K562 (cell line): ENCODE measurements at regions not wholly inside any gene's neighbourhood (a gene's known extent, or its start where the extent isn't known, plus 50 kb on each side); places are given as distances from the start of the nearest gene placed in this dataset.

ENCODE experiments used
- ATAC-seq: fragments of 200-7000 bp; cut with Tn5 transposase; 3 replicates; pipeline ENCODE4 v1.9.1; 2020; ENCODE audit warnings: moderate library complexity
- BruUV-seq: library from RNA; stranded (reverse); fragments of 400-500 nt; replicated peaks from 2 replicates; lab custom pipeline; 2021; lab: Mats Ljungman, UMichigan
- CTCF ChIA-PET: fragments of 300-600 bp; formaldehyde crosslinking; extraction: SDS; loops from one replicate; lab custom pipeline; 2021; ENCODE audit warnings: low intra/inter-chr PET ratio; lab: Yijun Ruan, JAX
- POLR2A ChIA-PET: fragments of 300-600, 350-650 bp; sonication (Branson Sonifier 250); formaldehyde crosslinking; extraction: SDS; loops from one replicate; lab custom pipeline; 2021; ENCODE audit warnings: antibody characterized with exemption, inconsistent platforms; lab: Yijun Ruan, JAX
- DNase-seq, 4 experiments: peaks; one replicate each; pipeline versions ENCODE4 v3.0.0 to v3.0.0-alpha.2; 2011 to 2018; ENCODE audit warnings: low spot score in 3 of 4, mixed read lengths in 3 of 4; ENCODE audit errors: extremely low read depth in 1 of 4
- FAIRE-seq: peaks from 2 replicates; lab custom pipeline; 2011; peaks lifted over from hg19 to GRCh38; lab: Jason Lieb, UNC
- H2AFZ ChIP-seq: 2 replicates; pipeline ENCODE4 v1.6.0; 2011; ENCODE audit warnings: low read depth, low read length, control low read depth, inconsistent platforms
- H3K27ac ChIP-seq: fragments of 200-600 bp; 3 replicates; pipeline ENCODE4 v1.8.0; 2011; ENCODE audit warnings: low read depth, mild to moderate bottlenecking, control low read depth, inconsistent platforms, low read length, moderate library complexity, mixed read lengths; ENCODE audit errors: extremely low read depth
- H3K27me3 ChIP-seq, 2 experiments: fragments of 300-600 bp in 1 of 2; 2 replicates in 1 of 2; 3 replicates in 1 of 2; pipeline versions ENCODE4 v1.6.0 to v1.8.0; 2011; ENCODE audit warnings: inconsistent platforms in 2 of 2, low read length in 2 of 2, mild to moderate bottlenecking in 1 of 2, mixed read lengths in 1 of 2, moderate library complexity in 1 of 2; ENCODE audit not compliant: control insufficient read depth in 2 of 2, insufficient read depth in 2 of 2
- H3K36me3 ChIP-seq: fragments of 300-600 bp; 3 replicates; pipeline ENCODE4 v1.8.0; 2011; ENCODE audit warnings: mild to moderate bottlenecking, low read length, inconsistent platforms; ENCODE audit not compliant: control insufficient read depth, insufficient read depth
- H3K4me1 ChIP-seq, 2 experiments: fragments of 200-600 bp in 1 of 2; replicated peaks in 1 of 2; 2 replicates in 1 of 2; 3 replicates in 1 of 2; pipeline versions ENCODE4 v1.5.1 to v1.8.0; 2011; ENCODE audit warnings: inconsistent platforms in 2 of 2, low read length in 2 of 2, mild to moderate bottlenecking in 1 of 2, mixed read lengths in 1 of 2, moderate library complexity in 1 of 2; ENCODE audit not compliant: control insufficient read depth in 2 of 2, insufficient read depth in 2 of 2
- H3K4me2 ChIP-seq: 2 replicates; pipeline ENCODE4 v1.6.1; 2011; ENCODE audit warnings: low read length, control low read depth, inconsistent platforms, mixed read lengths; ENCODE audit not compliant: insufficient read depth
- H3K4me3 ChIP-seq: fragments of 200-600 bp; sonication (generic), shearing (Covaris generic); 2 replicates; pipeline ENCODE4 v1.5.1; 2016; ENCODE audit warnings: control low read depth, inconsistent platforms
- H3K79me2 ChIP-seq: fragments of 200-600 bp; 3 replicates; pipeline ENCODE4 v1.8.0; 2011; ENCODE audit warnings: low read length, inconsistent platforms; ENCODE audit not compliant: control insufficient read depth, insufficient read depth
- H3K9ac ChIP-seq, 2 experiments: 2 replicates each; pipeline versions ENCODE4 v1.6.0 to v1.6.1; 2011; ENCODE audit warnings: low read depth in 2 of 2, low read length in 2 of 2, control low read depth in 1 of 2, inconsistent platforms in 1 of 2, mild to moderate bottlenecking in 1 of 2, mixed read lengths in 1 of 2; ENCODE audit not compliant: insufficient read depth in 1 of 2
- H3K9me1 ChIP-seq: one replicate; pipeline ENCODE4 v1.6.0; 2011; ENCODE audit warnings: inconsistent platforms, mild to moderate bottlenecking, low read length, moderate library complexity; ENCODE audit not compliant: control insufficient read depth, insufficient read depth
- H3K9me3 ChIP-seq: replicated peaks from 2 replicates; pipeline ENCODE4 v1.5.1; 2011; ENCODE audit warnings: low read depth, low read length, inconsistent platforms; ENCODE audit not compliant: control insufficient read depth, insufficient read depth
- H4K20me1 ChIP-seq: replicated peaks from 2 replicates; pipeline ENCODE4 v1.6.1; 2011; ENCODE audit warnings: low read length, inconsistent platforms, mixed read lengths; ENCODE audit not compliant: control insufficient read depth, insufficient read depth
- ADNP ChIP-seq: fragments of 200-800 bp; sonication (Bioruptor generic); IDR thresholded peaks from 2 replicates; pipeline ENCODE4 v1.6.1; 2016; ENCODE audit warnings: missing genetic modification characterization, missing compliant biosample characterization
- CBFA2T3 ChIP-seq: fragments of 450-650 bp; IDR thresholded peaks from 2 replicates; pipeline ENCODE4 v1.6.1; 2017
- CBX3 ChIP-seq, 2 experiments: IDR thresholded peaks; 1 replicate in 1 of 2; 2 replicates in 1 of 2; pipeline ENCODE4 v1.6.1; 2012; ENCODE audit warnings: inconsistent platforms in 2 of 2, low read length in 2 of 2, borderline replicate concordance in 1 of 2, control low read depth in 1 of 2
- DLX4 ChIP-seq: fragments of 250-450 bp; sonication (Bioruptor Pico); IDR thresholded peaks from 2 replicates; pipeline ENCODE4 v1.6.1; 2021; ENCODE audit warnings: mild to moderate bottlenecking
- GMEB1 ChIP-seq: fragments of 250-450 bp; sonication (Bioruptor Pico); IDR thresholded peaks from 2 replicates; pipeline ENCODE4 v1.4.0; 2020; ENCODE audit warnings: mild to moderate bottlenecking
- HCFC1 ChIP-seq: IDR thresholded peaks from 2 replicates; pipeline ENCODE4 v1.6.1; 2012; ENCODE audit warnings: low read depth, low read length, improper control_type of control experiment
- HIVEP1 ChIP-seq: fragments of 250-450 bp; sonication (Bioruptor Pico); IDR thresholded peaks from 2 replicates; pipeline ENCODE4 v1.4.0; 2020; ENCODE audit warnings: mild to moderate bottlenecking
- KDM5B ChIP-seq: fragments of 200-600 bp; sonication (generic); IDR thresholded peaks from 2 replicates; pipeline ENCODE4 v1.6.1; 2012; ENCODE audit warnings: low read depth, mild to moderate bottlenecking, moderate library complexity, low read length, control low read depth, inconsistent platforms; ENCODE audit not compliant: insufficient replicate concordance
- MEIS2 ChIP-seq: fragments of 450-650 bp; IDR thresholded peaks from 2 replicates; pipeline ENCODE4 v1.6.1; 2014; ENCODE audit warnings: mild to moderate bottlenecking; ENCODE audit not compliant: partially characterized antibody
- POLR2H ChIP-seq: IDR thresholded peaks from 2 replicates; pipeline ENCODE4 v1.6.1; 2016; ENCODE audit warnings: missing genetic modification characterization, low read depth, mild to moderate bottlenecking, control low read depth, missing compliant biosample characterization, moderate library complexity
- RAD51 ChIP-seq: fragments of 450-650 bp; IDR thresholded peaks from 2 replicates; pipeline ENCODE4 v1.7.1; 2016; ENCODE audit warnings: low read depth, mild to moderate bottlenecking, borderline replicate concordance
- RFX1 ChIP-seq: fragments of 450-650 bp; IDR thresholded peaks from 2 replicates; pipeline ENCODE4 v1.6.1; 2016; ENCODE audit warnings: mild to moderate bottlenecking, moderate library complexity
- SRSF1 ChIP-seq: fragments of 200-400 bp; formaldehyde crosslinking; IDR thresholded peaks from 2 replicates; pipeline ENCODE4 v1.6.1; 2017; ENCODE audit warnings: mild to moderate bottlenecking, low read depth, low read length, moderate library complexity
- TBP ChIP-seq: optimal IDR thresholded peaks from 2 replicates; pipeline ENCODE3; 2011; ENCODE audit warnings: low read depth, low read length, improper control_type of control experiment
- ZFX ChIP-seq: sonication (generic); formaldehyde crosslinking; IDR thresholded peaks from 2 replicates; pipeline ENCODE4 v1.8.0; 2022; ENCODE audit warnings: mild to moderate bottlenecking, missing genetic modification reagents, moderate library complexity
- ZNF124 ChIP-seq: sonication (generic); formaldehyde crosslinking; IDR thresholded peaks from 2 replicates; pipeline ENCODE4 v1.8.1; 2022; ENCODE audit warnings: missing genetic modification reagents
- ZNF75A ChIP-seq: fragments of 450-650 bp; formaldehyde crosslinking; IDR thresholded peaks from 2 replicates; pipeline ENCODE4 v1.4.0; 2020; ENCODE audit warnings: mild to moderate bottlenecking
- ZNF785 ChIP-seq: fragments of 250-450 bp; sonication (Bioruptor Pico); IDR thresholded peaks from 2 replicates; pipeline ENCODE4 v1.4.0; 2020; ENCODE audit warnings: mild to moderate bottlenecking
- WGBS: fragments of 100-300 bp; shearing (Covaris generic); methylation state at CpG from one replicate; pipeline ENCODE4 v1.1.6; 2016; ENCODE audit warnings: low coverage, mixed read lengths; ENCODE audit not compliant: insufficient coverage; ENCODE audit errors: missing lambda C conversion rate; 5-methylcytosine and 5-hydroxymethylcytosine counted together
- in situ Hi-C: fragments of 300-500 bp; cut with MboI; formaldehyde crosslinking; loops from 4 replicates; pipeline ENCODE4 v1.15.0; 2018; ENCODE audit warnings: inconsistent platforms, mixed read lengths
- intact Hi-C: fragments of 100-400 bp; cut with micrococcal nuclease; formaldehyde crosslinking; loops from 2 replicates; pipeline ENCODE4 v1.14.2; 2022
- TF ChIP-seq, protein P1 (sequence below): fragments of 450-650 bp; IDR thresholded peaks from one replicate; pipeline ENCODE4 v1.6.1; 2018; ENCODE audit warnings: mild to moderate bottlenecking, moderate library complexity; ENCODE audit not compliant: partially characterized antibody
- TF ChIP-seq, protein P2 (sequence below), 2 experiments: fragments of 450-650 bp in 1 of 2; sonication (generic) in 1 of 2; formaldehyde crosslinking in 1 of 2; IDR thresholded peaks in 1 of 2; conservative IDR thresholded peaks in 1 of 2; 2 replicates each; pipeline versions ENCODE4 v1.6.1 to v1.8.1; 2016 to 2023; ENCODE audit warnings: mild to moderate bottlenecking in 2 of 2, moderate library complexity in 2 of 2, inconsistent platforms in 1 of 2, missing genetic modification reagents in 1 of 2

DNA sequence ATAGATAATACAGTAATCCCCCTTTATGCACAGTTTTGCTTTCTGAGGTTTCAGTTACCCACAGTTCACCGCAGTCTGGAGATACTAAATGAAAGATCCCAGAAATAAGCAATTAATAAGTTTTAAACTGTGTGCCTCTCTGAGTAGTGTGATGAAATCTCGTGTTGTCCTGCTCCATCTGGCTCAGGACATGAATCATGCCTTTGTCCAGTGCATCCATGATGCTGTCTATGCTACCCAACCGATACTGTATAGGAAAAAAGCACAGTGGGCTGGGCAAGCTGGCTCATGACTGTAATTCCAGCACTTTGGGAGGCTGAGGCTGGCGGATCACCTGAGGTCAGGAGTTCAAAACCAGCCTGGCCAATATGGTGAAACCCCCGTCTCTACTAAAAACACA is 85.0 kb upstream of the SLC2A1 start:
- no peaks in the 10 kb centered on the region for H3K36me3 ChIP-seq
- H3K4me1 ChIP-seq = peaks cover 6 to 20% of the 10 kb centered on the region in 2 experiments
- no peak overlapping the region for H3K4me3 ChIP-seq
- no peak overlapping the region for H3K27ac ChIP-seq
- in situ Hi-C loops = no loop called here
- H3K27me3 ChIP-seq = peaks cover 0 to 11% of the 10 kb centered on the region in 2 experiments; a peak in 1 of 5 replicates
- no peaks in the 10 kb centered on the region for H3K9me1 ChIP-seq
- no peak overlapping the region for H2AFZ ChIP-seq
- no peak overlapping the region for H3K4me2 ChIP-seq
- CTCF ChIA-PET = interaction anchor here (0.6 kb wide), 1 partner anchor 1004 kb away, joined by 3 read pairs; no protein-coding TSS in a partner anchor
- WGBS = 26% methylated on average over 5 of the region's 5 CpGs
- POLR2A ChIA-PET = interaction anchor here (0.7 kb wide), 1 partner anchor 1362 kb away, joined by 3 read pairs; no protein-coding TSS in a partner anchor
- 0 out of 2 replicates have a peak, but pooled peaks cover 3% of the 10 kb centered on the region for H3K9me3 ChIP-seq
- DNase-seq (no peak), ATAC-seq (no peak), FAIRE-seq (no peak)
- H3K9ac ChIP-seq = no peak overlapping the region
- H4K20me1 ChIP-seq = no peaks in the 10 kb centered on the region; the same call in 1 of the 2 replicates
- BruUV-seq = no TSS peak
- intact Hi-C loops = no loop called here
- H3K79me2 ChIP-seq = no peaks in the 10 kb centered on the region
- TF ChIP-seq, protein P1, sequence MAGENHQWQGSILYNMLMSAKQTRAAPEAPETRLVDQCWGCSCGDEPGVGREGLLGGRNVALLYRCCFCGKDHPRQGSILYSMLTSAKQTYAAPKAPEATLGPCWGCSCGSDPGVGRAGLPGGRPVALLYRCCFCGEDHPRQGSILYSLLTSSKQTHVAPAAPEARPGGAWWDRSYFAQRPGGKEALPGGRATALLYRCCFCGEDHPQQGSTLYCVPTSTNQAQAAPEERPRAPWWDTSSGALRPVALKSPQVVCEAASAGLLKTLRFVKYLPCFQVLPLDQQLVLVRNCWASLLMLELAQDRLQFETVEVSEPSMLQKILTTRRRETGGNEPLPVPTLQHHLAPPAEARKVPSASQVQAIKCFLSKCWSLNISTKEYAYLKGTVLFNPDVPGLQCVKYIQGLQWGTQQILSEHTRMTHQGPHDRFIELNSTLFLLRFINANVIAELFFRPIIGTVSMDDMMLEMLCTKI = no peak
- no peak for TF ChIP-seq HIVEP1 (CRISPR knock-in tag)
- 0 out of 2 replicates have a peak, but pooled peaks have one; percentile 9 for TF ChIP-seq CBFA2T3
- TF ChIP-seq KDM5B = no peak
- TF ChIP-seq ZFX (CRISPR knock-in tag) = no peak
- no peak for TF ChIP-seq GMEB1
- TF ChIP-seq ZNF75A (CRISPR knock-in tag) = no peak
- TF ChIP-seq DLX4 (CRISPR knock-in tag) = no peak
- TF ChIP-seq RFX1 = no peak
- no peak for TF ChIP-seq ZNF124 (CRISPR knock-in tag)
- no peak for TF ChIP-seq RAD51
- no peak for TF ChIP-seq ZNF785 (CRISPR knock-in tag)
- TF ChIP-seq CBX3 (IDR thresholded peaks at IDR 0.05; ENCODE audit: borderline replicate concordance in 1 of 2, low read length in 2 of 2) = no peak
- no peak for TF ChIP-seq TBP
- no peak for TF ChIP-seq POLR2H (tag)
- TF ChIP-seq SRSF1 = no peak
- TF ChIP-seq ADNP (tag) = no peak
- TF ChIP-seq HCFC1 = no peak
- TF ChIP-seq MEIS2 = peak; percentile 20
- TF ChIP-seq, protein P2, sequence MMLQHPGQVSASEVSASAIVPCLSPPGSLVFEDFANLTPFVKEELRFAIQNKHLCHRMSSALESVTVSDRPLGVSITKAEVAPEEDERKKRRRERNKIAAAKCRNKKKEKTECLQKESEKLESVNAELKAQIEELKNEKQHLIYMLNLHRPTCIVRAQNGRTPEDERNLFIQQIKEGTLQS (IDR thresholded peaks at IDR 0.05) = peak; percentile 52; the same call in 1 of the 2 replicates
- TF ChIP-seq, protein P2 (CRISPR knock-in tag; conservative IDR thresholded peaks at IDR 0.05) = no peak
